ENCODE measurements at regions not wholly inside any gene's neighbourhood (a gene's known extent, or its start where the extent isn't known, plus 50 kb on each side); places are given as distances from the start of the nearest gene placed in this dataset.

GRCh38 chr6:1507251-1507650 is 102.5 kb upstream of the FOXC1 start:
- no peak for DNase-seq (ENCODE audit: low spot score)
- no peak overlapping the region for H3K27ac ChIP-seq
- ChIA-PET POLR2A (ENCODE audit: low non-redundant PET) (no interaction called here), CTCF (interaction anchor here (1.0 kb wide), 1 partner anchor 17 kb away, joined by 5 read pairs; no protein-coding TSS in a partner anchor)
- no peak for TF ChIP-seq CTCF (conservative IDR thresholded peaks at IDR 0.05; ENCODE audit: low read depth)

GRCh38 chr6:1509241-1509640 is 100.5 kb upstream of the FOXC1 start:
- no peak for TF ChIP-seq CTCF (conservative IDR thresholded peaks at IDR 0.05; ENCODE audit: low read depth)
- CTCF ChIA-PET = interaction anchor here (1.5 kb wide), 1 partner anchor 15 kb away, joined by 3 read pairs; no protein-coding TSS in a partner anchor
- no peak for DNase-seq (ENCODE audit: low spot score)
- H3K27ac ChIP-seq = no peak overlapping the region
- POLR2A ChIA-PET (ENCODE audit: low non-redundant PET) = no interaction called here

GRCh38 chr6:1510239-1510638 is 99.5 kb upstream of the FOXC1 start:
- ChIA-PET POLR2A (ENCODE audit: low non-redundant PET) (no interaction called here), CTCF (interaction anchor here (1.6 kb wide), 1 partner anchor 13 kb away, joined by 4 read pairs; no protein-coding TSS in a partner anchor)
- H3K27ac ChIP-seq = no peak overlapping the region
- no peak for DNase-seq (ENCODE audit: low spot score)
- no peak for TF ChIP-seq CTCF (conservative IDR thresholded peaks at IDR 0.05; ENCODE audit: low read depth)

- DNase-seq (ENCODE audit: low spot score) = no peak
- no peak for TF ChIP-seq CTCF (conservative IDR thresholded peaks at IDR 0.05; ENCODE audit: low read depth)
- ChIA-PET POLR2A (ENCODE audit: low non-redundant PET) (no interaction called here), CTCF (interaction anchor here (0.6 kb wide), 1 partner anchor 8 kb away, joined by 4 read pairs; no protein-coding TSS in a partner anchor)
- no peak overlapping the region for H3K27ac ChIP-seq
Observed at GRCh38 chr6:1513215-1513780, 96.4 kb upstream of the FOXC1 start.

- ChIA-PET POLR2A (ENCODE audit: low non-redundant PET) (no interaction called here), CTCF (interaction anchor here (1.1 kb wide), 1 partner anchor 1224 kb away, joined by 3 read pairs; no protein-coding TSS in a partner anchor)
- TF ChIP-seq CTCF (conservative IDR thresholded peaks at IDR 0.05; ENCODE audit: low read depth) = no peak
- H3K27ac ChIP-seq = no peak overlapping the region
- no peak for DNase-seq (ENCODE audit: low spot score)
Observed at GRCh38 chr6:1514078-1514477, 95.6 kb upstream of the FOXC1 start.

GRCh38 chr6:1515280-1515679 is 94.4 kb upstream of the FOXC1 start:
- POLR2A ChIA-PET (ENCODE audit: low non-redundant PET) = no interaction called here
- CTCF ChIA-PET = no interaction called here
- no peak overlapping the region for H3K27ac ChIP-seq
- TF ChIP-seq CTCF (conservative IDR thresholded peaks at IDR 0.05; ENCODE audit: low read depth) = no peak
- no peak for DNase-seq (ENCODE audit: low spot score)
